ENCODE measurements at regions not wholly inside any gene's neighbourhood (a gene's known extent, or its start where the extent isn't known, plus 50 kb on each side); places are given as distances from the start of the nearest gene placed in this dataset.

DNA sequence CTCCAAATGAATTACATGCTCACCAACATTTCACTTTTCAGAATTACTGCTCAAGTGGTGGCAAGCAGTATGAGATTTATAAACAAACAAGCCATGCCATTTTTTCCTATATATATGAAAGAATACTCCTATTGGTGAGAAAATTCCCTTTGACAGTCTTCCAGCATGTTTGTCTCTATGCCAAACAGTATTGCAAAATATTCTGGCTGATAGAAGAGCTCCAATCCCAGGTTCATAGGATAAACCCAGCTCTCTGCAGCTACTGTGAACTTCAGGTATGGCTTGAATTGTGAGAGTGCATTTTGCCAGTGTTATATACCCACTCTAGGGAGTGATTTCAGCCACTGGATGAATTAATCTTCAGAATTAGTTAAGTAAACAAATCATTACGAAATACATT is 108.8 kb downstream of the MAGEC2 start:
- no CpG with 5 or more reads among the region's 1 CpG for WGBS (ENCODE audit: extremely low coverage, insufficient read length, low lambda C conversion rate)
- Histone ChIP-seq H2BK15ac (ENCODE audit: low read depth, low read length) (no peak overlapping the region), H3K9ac (ENCODE audit: extremely low read depth, insufficient read length, low read length) (no peak overlapping the region), H2AFZ (ENCODE audit: low read length) (no peak overlapping the region), H2BK5ac (ENCODE audit: insufficient read length, low read length) (no peak overlapping the region), H4K91ac (ENCODE audit: insufficient read length, low read depth, low read length) (no peak overlapping the region), H3K79me2 (ENCODE audit: insufficient read depth, low read length) (no peaks in the 10 kb centered on the region), H2BK120ac (ENCODE audit: low read depth, low read length, poor library complexity, severe bottlenecking) (no peak overlapping the region), H3T11ph (ENCODE audit: low read length) (no peak overlapping the region), H3K4me1 (ENCODE audit: insufficient read depth, low read length) (no peaks in the 10 kb centered on the region), H3K23ac (ENCODE audit: insufficient read length, low read depth, low read length) (no peak overlapping the region), H4K20me1 (ENCODE audit: control insufficient read depth, insufficient read depth, insufficient read length) (no peaks in the 10 kb centered on the region), H3K9me3 (ENCODE audit: control insufficient read depth, low read depth, low read length) (peaks cover 7% of the 10 kb centered on the region), H2BK12ac (ENCODE audit: insufficient read length, low read depth, low read length) (no peak overlapping the region), H3K56ac (ENCODE audit: insufficient read length, low read depth, low read length) (no peak overlapping the region), H3K79me1 (ENCODE audit: insufficient read depth, low read depth, low read length, poor library complexity, severe bottlenecking) (no peaks in the 10 kb centered on the region), H4K8ac (replicated peaks; ENCODE audit: insufficient read length, low read depth, low read length) (no peak overlapping the region), H2BK20ac (ENCODE audit: low read depth, low read length, poor library complexity, severe bottlenecking) (no peak overlapping the region), H3K27ac (ENCODE audit: insufficient read length, low read depth, low read length) (no peak overlapping the region), H2AK5ac (ENCODE audit: insufficient read length, low read length) (no peak overlapping the region), H4K5ac (ENCODE audit: insufficient read length, low read depth, low read length) (no peak overlapping the region), H3K23me2 (ENCODE audit: insufficient read length, low read depth, low read length, poor library complexity, severe bottlenecking) (no peaks in the 10 kb centered on the region), H3K4ac (ENCODE audit: low read depth, low read length) (no peak overlapping the region), H3K27me3 (ENCODE audit: insufficient read depth, low read length) (no peaks in the 10 kb centered on the region), H3K4me2 (ENCODE audit: insufficient read depth, insufficient read length, low read length) (no peak overlapping the region), H3K18ac (ENCODE audit: insufficient read length, low read depth, low read length) (no peak overlapping the region), H3K14ac (ENCODE audit: insufficient read depth, low read length) (no peak overlapping the region)
- no peak for DNase-seq
- H3K9me3 Mint-ChIP-seq, result peaks cover 57 to 62% of the 10 kb centered on the region in 2 experiments
- no peaks in the 10 kb centered on the region; a peak in 2 of 7 replicates for H3K36me3 Mint-ChIP-seq (ENCODE audit: insufficient read depth in 1 of 3, low read depth in 3 of 3)
- H3K27me3 Mint-ChIP-seq (ENCODE audit: low read depth), result no peaks in the 10 kb centered on the region
- H3K4me1 Mint-ChIP-seq, result no peaks in the 10 kb centered on the region
- no peak overlapping the region for H3K27ac Mint-ChIP-seq
- TF ChIP-seq, protein P1, sequence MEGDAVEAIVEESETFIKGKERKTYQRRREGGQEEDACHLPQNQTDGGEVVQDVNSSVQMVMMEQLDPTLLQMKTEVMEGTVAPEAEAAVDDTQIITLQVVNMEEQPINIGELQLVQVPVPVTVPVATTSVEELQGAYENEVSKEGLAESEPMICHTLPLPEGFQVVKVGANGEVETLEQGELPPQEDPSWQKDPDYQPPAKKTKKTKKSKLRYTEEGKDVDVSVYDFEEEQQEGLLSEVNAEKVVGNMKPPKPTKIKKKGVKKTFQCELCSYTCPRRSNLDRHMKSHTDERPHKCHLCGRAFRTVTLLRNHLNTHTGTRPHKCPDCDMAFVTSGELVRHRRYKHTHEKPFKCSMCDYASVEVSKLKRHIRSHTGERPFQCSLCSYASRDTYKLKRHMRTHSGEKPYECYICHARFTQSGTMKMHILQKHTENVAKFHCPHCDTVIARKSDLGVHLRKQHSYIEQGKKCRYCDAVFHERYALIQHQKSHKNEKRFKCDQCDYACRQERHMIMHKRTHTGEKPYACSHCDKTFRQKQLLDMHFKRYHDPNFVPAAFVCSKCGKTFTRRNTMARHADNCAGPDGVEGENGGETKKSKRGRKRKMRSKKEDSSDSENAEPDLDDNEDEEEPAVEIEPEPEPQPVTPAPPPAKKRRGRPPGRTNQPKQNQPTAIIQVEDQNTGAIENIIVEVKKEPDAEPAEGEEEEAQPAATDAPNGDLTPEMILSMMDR (conservative IDR thresholded peaks at IDR 0.05), result no peak
- no peak overlapping the region for H3K4me3 Mint-ChIP-seq

Data from H9 (cell line).